ENCODE measurements at regions not wholly inside any gene's neighbourhood (a gene's known extent, or its start where the extent isn't known, plus 50 kb on each side); places are given as distances from the start of the nearest gene placed in this dataset.

GRCh38 chr6:140090871-140091270 is 716.4 kb upstream of the CITED2 start:
- DNase-seq (ENCODE audit: low read depth): no peak
- no peak for TF ChIP-seq CTCF (IDR thresholded peaks at IDR 0.05; ENCODE audit: insufficient read depth, low read length, severe bottlenecking)
- Histone ChIP-seq H3K36me3 (ENCODE audit: control insufficient read depth, insufficient read depth, low read length) (no peaks in the 10 kb centered on the region), H3K4me3 (ENCODE audit: low read depth, low read length) (no peak overlapping the region), H3K27me3 (ENCODE audit: control insufficient read depth, insufficient read depth, low read length) (no peaks in the 10 kb centered on the region)
- peak; percentile 28 for FAIRE-seq

- no peaks in the 10 kb centered on the region for H3K36me3 ChIP-seq (ENCODE audit: control insufficient read depth, insufficient read depth, low read length)
- H3K4me3 ChIP-seq (ENCODE audit: low read depth, low read length): no peak overlapping the region
- FAIRE-seq: no peak
- no peak for TF ChIP-seq CTCF (IDR thresholded peaks at IDR 0.05; ENCODE audit: insufficient read depth, low read length, severe bottlenecking)
- peak; percentile 71 for DNase-seq (ENCODE audit: low read depth)
- no peaks in the 10 kb centered on the region for H3K27me3 ChIP-seq (ENCODE audit: control insufficient read depth, insufficient read depth, low read length)
Observed at GRCh38 chr6:140083375-140083774, 708.9 kb upstream of the CITED2 start.

DNA sequence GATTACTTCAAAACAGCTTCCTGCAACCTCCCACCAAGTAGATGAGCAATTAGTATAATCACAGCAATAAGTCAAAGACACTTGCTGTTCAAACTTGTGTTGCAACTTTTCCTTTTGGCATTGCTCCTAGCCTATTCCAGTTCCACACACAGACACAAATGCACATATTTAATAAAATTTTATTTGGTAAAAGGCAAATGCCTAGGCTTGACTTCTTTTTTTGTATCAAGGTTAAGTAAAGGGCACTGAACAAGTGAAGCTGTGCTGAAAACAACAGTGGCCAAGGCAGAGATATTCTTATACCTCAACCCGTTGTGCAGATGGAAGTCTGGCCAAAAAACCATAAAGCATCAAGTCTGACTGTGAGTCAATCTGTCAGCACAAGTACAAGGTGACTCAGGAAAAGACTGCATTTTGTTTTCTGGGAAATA is 708.4 kb upstream of the CITED2 start:
- DNase-seq (ENCODE audit: low read depth) (peak; percentile 74), FAIRE-seq (no peak)
- H3K36me3 ChIP-seq (ENCODE audit: control insufficient read depth, insufficient read depth, low read length): no peaks in the 10 kb centered on the region
- TF ChIP-seq CTCF (IDR thresholded peaks at IDR 0.05; ENCODE audit: insufficient read depth, low read length, severe bottlenecking): no peak
- H3K4me3 ChIP-seq (ENCODE audit: low read depth, low read length): no peak overlapping the region
- H3K27me3 ChIP-seq (ENCODE audit: control insufficient read depth, insufficient read depth, low read length): no peaks in the 10 kb centered on the region

DNA sequence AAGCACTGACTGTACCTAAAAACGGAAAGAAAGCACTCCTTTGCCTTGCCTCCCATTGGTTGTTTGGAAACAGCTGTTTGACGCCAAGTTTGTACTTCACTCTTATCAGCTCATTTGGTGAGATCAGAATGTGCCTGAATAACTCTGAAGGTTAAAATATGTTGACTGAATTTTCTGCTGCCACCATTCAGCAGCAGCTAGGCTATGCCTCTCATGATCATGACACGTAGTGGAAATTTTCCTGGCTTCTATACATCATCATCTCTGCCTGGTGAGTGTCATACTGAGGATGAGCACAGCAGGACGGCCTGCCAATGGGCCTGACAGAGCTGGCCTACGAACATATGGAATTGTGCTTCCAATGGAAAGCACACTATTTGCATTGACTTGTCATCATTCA is 704.9 kb upstream of the CITED2 start:
- Histone ChIP-seq H3K4me3 (ENCODE audit: low read depth, low read length) (no peak overlapping the region), H3K27me3 (ENCODE audit: control insufficient read depth, insufficient read depth, low read length) (no peaks in the 10 kb centered on the region), H3K36me3 (ENCODE audit: control insufficient read depth, insufficient read depth, low read length) (no peaks in the 10 kb centered on the region)
- DNase-seq (ENCODE audit: low read depth) (no peak), FAIRE-seq (no peak)
- TF ChIP-seq CTCF (IDR thresholded peaks at IDR 0.05; ENCODE audit: insufficient read depth, low read length, severe bottlenecking): no peak

DNA sequence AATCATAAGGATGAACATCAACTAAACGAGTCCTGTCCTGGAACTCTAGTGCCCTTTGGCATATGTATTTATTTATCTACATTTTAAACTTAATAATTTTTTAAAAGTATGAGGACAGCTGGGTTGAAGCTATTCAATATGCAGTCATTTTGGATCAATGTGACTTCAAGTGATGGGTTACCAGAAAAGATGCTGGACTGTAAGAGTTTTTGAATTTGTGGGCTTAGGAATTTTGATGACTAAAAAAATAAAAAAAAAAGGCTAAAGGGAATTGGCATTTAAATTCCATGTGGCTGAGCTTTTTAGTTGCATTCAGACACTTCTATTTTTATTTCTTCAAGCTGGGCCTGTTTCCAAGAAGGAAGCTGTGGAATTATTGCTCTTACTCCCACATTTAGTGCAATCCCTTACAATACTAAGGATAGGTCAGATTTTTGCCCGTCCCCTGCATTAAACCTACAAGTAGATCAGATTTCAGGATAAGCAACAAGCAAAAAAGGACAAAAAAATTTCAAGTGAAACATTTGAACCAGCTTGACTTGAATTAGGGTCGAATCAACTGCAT is 704.2 kb upstream of the CITED2 start:
- no peaks in the 10 kb centered on the region for H3K27me3 ChIP-seq (ENCODE audit: control insufficient read depth, insufficient read depth, low read length)
- DNase-seq (ENCODE audit: low read depth) (no peak), FAIRE-seq (no peak)
- no peak overlapping the region for H3K4me3 ChIP-seq (ENCODE audit: low read depth, low read length)
- no peak for TF ChIP-seq CTCF (IDR thresholded peaks at IDR 0.05; ENCODE audit: insufficient read depth, low read length, severe bottlenecking)
- no peaks in the 10 kb centered on the region for H3K36me3 ChIP-seq (ENCODE audit: control insufficient read depth, insufficient read depth, low read length)

All from bronchial epithelial cell (primary cell).